Neural crest cell (in vitro differentiated cells): ENCODE measurements at regions not wholly inside any gene's neighbourhood (a gene's known extent, or its start where the extent isn't known, plus 50 kb on each side); places are given as distances from the start of the nearest gene placed in this dataset.

Experiments
- DNase-seq: peaks from one replicate; pipeline ENCODE4 v3.0.0; 2021; ENCODE audit warnings: low read depth, mixed read lengths, low spot score
- H3K27ac Mint-ChIP-seq: one replicate; pipeline ENCODE4 v1.8.0; 2021; ENCODE audit warnings: mild to moderate bottlenecking, mixed read lengths; ENCODE audit not compliant: unreplicated experiment
- H3K27me3 Mint-ChIP-seq: 2 replicates; pipeline ENCODE4 v1.8.0; 2021; ENCODE audit warnings: low read depth, mild to moderate bottlenecking, mixed read lengths
- H3K36me3 Mint-ChIP-seq: 2 replicates; pipeline ENCODE4 v1.8.0; 2021; ENCODE audit warnings: low read depth, mild to moderate bottlenecking, mixed read lengths
- H3K4me1 Mint-ChIP-seq: 2 replicates; pipeline ENCODE4 v1.8.0; 2021; ENCODE audit warnings: mixed read lengths
- H3K4me3 Mint-ChIP-seq: one replicate; pipeline ENCODE4 v1.8.0; 2021; ENCODE audit warnings: mild to moderate bottlenecking, mixed read lengths
- H3K9me3 Mint-ChIP-seq: 2 replicates; pipeline ENCODE4 v1.8.0; 2021; ENCODE audit warnings: mixed read lengths
- CTCF ChIP-seq: fragments of 200-600 bp; sonication (generic); conservative IDR thresholded peaks from 2 replicates; pipeline ENCODE4 v1.5.0; 2021; ENCODE audit warnings: antibody characterized with exemption, mild to moderate bottlenecking

- no peaks in the 10 kb centered on the region for H3K9me3 Mint-ChIP-seq
- H3K4me3 Mint-ChIP-seq: no peak overlapping the region
- no peak for TF ChIP-seq CTCF
- no peak overlapping the region for H3K27ac Mint-ChIP-seq
- H3K27me3 Mint-ChIP-seq: no peaks in the 10 kb centered on the region
- no peaks in the 10 kb centered on the region for H3K36me3 Mint-ChIP-seq
- no peak for DNase-seq
- H3K4me1 Mint-ChIP-seq: no peaks in the 10 kb centered on the region
These were observed 61.1 kb upstream of the TMEM196 start for GRCh38 chr7:19834566-19834965.

DNA sequence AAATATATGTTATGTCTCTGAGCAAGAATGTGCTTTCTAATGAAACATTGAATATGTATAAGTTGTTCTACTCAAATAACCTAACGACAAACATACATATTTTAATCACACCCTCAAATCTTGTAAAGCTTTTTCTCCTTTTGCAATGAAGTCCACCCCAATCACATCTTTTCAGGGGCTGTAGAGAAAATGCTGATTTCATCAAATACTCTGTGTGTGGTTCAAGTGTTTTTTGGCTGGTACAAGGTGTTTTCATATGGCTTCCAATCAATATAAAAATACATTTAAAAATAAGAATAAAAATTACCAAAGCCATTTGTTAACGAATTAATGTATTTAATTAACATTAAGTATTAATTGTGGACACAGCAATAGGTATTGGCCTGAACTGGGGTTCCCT is 57.2 kb upstream of the TMEM196 start:
- Mint-ChIP-seq H3K4me3 (no peak overlapping the region), H3K9me3 (no peaks in the 10 kb centered on the region), H3K4me1 (no peaks in the 10 kb centered on the region), H3K27ac (no peak overlapping the region), H3K36me3 (no peaks in the 10 kb centered on the region), H3K27me3 (no peaks in the 10 kb centered on the region)
- TF ChIP-seq CTCF: no peak
- DNase-seq: no peak
